K562 (cell line): ENCODE measurements at regions not wholly inside any gene's neighbourhood (a gene's known extent, or its start where the extent isn't known, plus 50 kb on each side); places are given as distances from the start of the nearest gene placed in this dataset.

Source experiments
- ATAC-seq: fragments of 200-7000 bp; cut with Tn5 transposase; 3 replicates; pipeline ENCODE4 v1.9.1; 2020; ENCODE audit warnings: moderate library complexity
- BruUV-seq: library from RNA; stranded (reverse); fragments of 400-500 nt; replicated peaks from 2 replicates; lab custom pipeline; 2021; lab: Mats Ljungman, UMichigan
- CTCF ChIA-PET: fragments of 300-600 bp; formaldehyde crosslinking; extraction: SDS; loops from one replicate; lab custom pipeline; 2021; ENCODE audit warnings: low intra/inter-chr PET ratio; lab: Yijun Ruan, JAX
- POLR2A ChIA-PET: fragments of 300-600, 350-650 bp; sonication (Branson Sonifier 250); formaldehyde crosslinking; extraction: SDS; loops from one replicate; lab custom pipeline; 2021; ENCODE audit warnings: antibody characterized with exemption, inconsistent platforms; lab: Yijun Ruan, JAX
- DNase-seq, 4 experiments: peaks; one replicate each; pipeline versions ENCODE4 v3.0.0 to v3.0.0-alpha.2; 2011 to 2018; ENCODE audit warnings: low spot score in 3 of 4, mixed read lengths in 3 of 4; ENCODE audit errors: extremely low read depth in 1 of 4
- FAIRE-seq: peaks from 2 replicates; lab custom pipeline; 2011; peaks lifted over from hg19 to GRCh38; lab: Jason Lieb, UNC
- H2AFZ ChIP-seq: 2 replicates; pipeline ENCODE4 v1.6.0; 2011; ENCODE audit warnings: low read depth, low read length, control low read depth, inconsistent platforms
- H3K27ac ChIP-seq: fragments of 200-600 bp; 3 replicates; pipeline ENCODE4 v1.8.0; 2011; ENCODE audit warnings: low read depth, mild to moderate bottlenecking, control low read depth, inconsistent platforms, low read length, moderate library complexity, mixed read lengths; ENCODE audit errors: extremely low read depth
- H3K27me3 ChIP-seq, 2 experiments: fragments of 300-600 bp in 1 of 2; 2 replicates in 1 of 2; 3 replicates in 1 of 2; pipeline versions ENCODE4 v1.6.0 to v1.8.0; 2011; ENCODE audit warnings: inconsistent platforms in 2 of 2, low read length in 2 of 2, mild to moderate bottlenecking in 1 of 2, mixed read lengths in 1 of 2, moderate library complexity in 1 of 2; ENCODE audit not compliant: control insufficient read depth in 2 of 2, insufficient read depth in 2 of 2
- H3K36me3 ChIP-seq: fragments of 300-600 bp; 3 replicates; pipeline ENCODE4 v1.8.0; 2011; ENCODE audit warnings: mild to moderate bottlenecking, low read length, inconsistent platforms; ENCODE audit not compliant: control insufficient read depth, insufficient read depth
- H3K4me1 ChIP-seq, 2 experiments: fragments of 200-600 bp in 1 of 2; replicated peaks in 1 of 2; 2 replicates in 1 of 2; 3 replicates in 1 of 2; pipeline versions ENCODE4 v1.5.1 to v1.8.0; 2011; ENCODE audit warnings: inconsistent platforms in 2 of 2, low read length in 2 of 2, mild to moderate bottlenecking in 1 of 2, mixed read lengths in 1 of 2, moderate library complexity in 1 of 2; ENCODE audit not compliant: control insufficient read depth in 2 of 2, insufficient read depth in 2 of 2
- H3K4me2 ChIP-seq: 2 replicates; pipeline ENCODE4 v1.6.1; 2011; ENCODE audit warnings: low read length, control low read depth, inconsistent platforms, mixed read lengths; ENCODE audit not compliant: insufficient read depth
- H3K4me3 ChIP-seq: fragments of 200-600 bp; sonication (generic), shearing (Covaris generic); 2 replicates; pipeline ENCODE4 v1.5.1; 2016; ENCODE audit warnings: control low read depth, inconsistent platforms
- H3K79me2 ChIP-seq: fragments of 200-600 bp; 3 replicates; pipeline ENCODE4 v1.8.0; 2011; ENCODE audit warnings: low read length, inconsistent platforms; ENCODE audit not compliant: control insufficient read depth, insufficient read depth
- H3K9ac ChIP-seq, 2 experiments: 2 replicates each; pipeline versions ENCODE4 v1.6.0 to v1.6.1; 2011; ENCODE audit warnings: low read depth in 2 of 2, low read length in 2 of 2, control low read depth in 1 of 2, inconsistent platforms in 1 of 2, mild to moderate bottlenecking in 1 of 2, mixed read lengths in 1 of 2; ENCODE audit not compliant: insufficient read depth in 1 of 2
- H3K9me1 ChIP-seq: one replicate; pipeline ENCODE4 v1.6.0; 2011; ENCODE audit warnings: inconsistent platforms, mild to moderate bottlenecking, low read length, moderate library complexity; ENCODE audit not compliant: control insufficient read depth, insufficient read depth
- H3K9me3 ChIP-seq: replicated peaks from 2 replicates; pipeline ENCODE4 v1.5.1; 2011; ENCODE audit warnings: low read depth, low read length, inconsistent platforms; ENCODE audit not compliant: control insufficient read depth, insufficient read depth
- H4K20me1 ChIP-seq: replicated peaks from 2 replicates; pipeline ENCODE4 v1.6.1; 2011; ENCODE audit warnings: low read length, inconsistent platforms, mixed read lengths; ENCODE audit not compliant: control insufficient read depth, insufficient read depth
- ESRRB ChIP-seq: fragments of 250-450 bp; sonication (Bioruptor Pico); IDR thresholded peaks from 2 replicates; pipeline ENCODE4 v1.5.0; 2020; ENCODE audit warnings: mild to moderate bottlenecking, moderate library complexity, borderline replicate concordance
- HNRNPK ChIP-seq: fragments of 200-400 bp; formaldehyde crosslinking; IDR thresholded peaks from one replicate; pipeline ENCODE4 v1.6.1; 2018; ENCODE audit warnings: mild to moderate bottlenecking, low read depth, low read length; ENCODE audit not compliant: poor library complexity, severe bottlenecking
- HOXB6 ChIP-seq: fragments of 250-450 bp; sonication (Bioruptor Pico); IDR thresholded peaks from 2 replicates; pipeline ENCODE4 v1.5.1; 2022; ENCODE audit warnings: mild to moderate bottlenecking, borderline replicate concordance
- MEF2D ChIP-seq: conservative IDR thresholded peaks from 2 replicates; pipeline ENCODE4 v1.6.1; 2016; ENCODE audit warnings: low read depth, missing genetic modification characterization, missing compliant biosample characterization
- MEIS2 ChIP-seq: fragments of 450-650 bp; IDR thresholded peaks from 2 replicates; pipeline ENCODE4 v1.6.1; 2014; ENCODE audit warnings: mild to moderate bottlenecking; ENCODE audit not compliant: partially characterized antibody
- NCOA4 ChIP-seq: fragments of 450-650 bp; IDR thresholded peaks from 2 replicates; pipeline ENCODE4 v1.6.1; 2018; ENCODE audit warnings: mild to moderate bottlenecking; ENCODE audit not compliant: partially characterized antibody
- NR0B1 ChIP-seq: fragments of 450-650 bp; IDR thresholded peaks from one replicate; pipeline ENCODE4 v1.6.1; 2018; ENCODE audit warnings: mild to moderate bottlenecking, moderate library complexity; ENCODE audit not compliant: partially characterized antibody
- NRF1 ChIP-seq, 2 experiments: fragments of 450-650 bp; IDR thresholded peaks in 1 of 2; conservative IDR thresholded peaks in 1 of 2; 2 replicates each; pipeline ENCODE4 v1.6.1; 2014; ENCODE audit warnings: mild to moderate bottlenecking in 2 of 2
- PATZ1 ChIP-seq: fragments of 250-450 bp; sonication (Bioruptor Pico); IDR thresholded peaks from 2 replicates; pipeline ENCODE4 v1.5.0; 2020; ENCODE audit warnings: mild to moderate bottlenecking, borderline replicate concordance
- PKNOX1 ChIP-seq: fragments of 450-650 bp; IDR thresholded peaks from 2 replicates; pipeline ENCODE4 v1.6.1; 2016
- SMARCA5 ChIP-seq: fragments of 450-650 bp; IDR thresholded peaks from 2 replicates; pipeline ENCODE4 v1.6.1; 2016
- SRSF9 ChIP-seq: fragments of 200-400 bp; formaldehyde crosslinking; IDR thresholded peaks from 2 replicates; pipeline ENCODE4 v1.6.1; 2017; ENCODE audit warnings: low read depth, low read length, borderline replicate concordance
- STAG1 ChIP-seq: sonication (generic); formaldehyde crosslinking; IDR thresholded peaks from 2 replicates; pipeline ENCODE4 v1.5.0; 2020; ENCODE audit warnings: missing genetic modification reagents, borderline replicate concordance
- TBL1XR1 ChIP-seq, 2 experiments: IDR thresholded peaks; 2 replicates each; pipeline ENCODE4 v1.6.1; 2012; ENCODE audit warnings: improper control_type of control experiment in 2 of 2, low read length in 2 of 2, mild to moderate bottlenecking in 1 of 2
- TEAD2 ChIP-seq: fragments of 450-650 bp; IDR thresholded peaks from 2 replicates; pipeline ENCODE4 v1.6.1; 2016; ENCODE audit warnings: missing genetic modification characterization, control low read depth, missing compliant biosample characterization
- ZBTB49 ChIP-seq: sonication (generic); formaldehyde crosslinking; IDR thresholded peaks from 2 replicates; pipeline ENCODE4 v1.8.0; 2022; ENCODE audit warnings: missing genetic modification reagents, mild to moderate bottlenecking, borderline replicate concordance
- ZNF324 ChIP-seq: fragments of 250-450 bp; sonication (Bioruptor Pico); IDR thresholded peaks from 2 replicates; pipeline ENCODE4 v1.4.0; 2020; ENCODE audit warnings: mild to moderate bottlenecking
- ZNF77 ChIP-seq: fragments of 250-450 bp; sonication (Bioruptor Pico); IDR thresholded peaks from 2 replicates; pipeline ENCODE4 v1.5.0; 2020
- WGBS: fragments of 100-300 bp; shearing (Covaris generic); methylation state at CpG from one replicate; pipeline ENCODE4 v1.1.6; 2016; ENCODE audit warnings: low coverage, mixed read lengths; ENCODE audit not compliant: insufficient coverage; ENCODE audit errors: missing lambda C conversion rate; 5-methylcytosine and 5-hydroxymethylcytosine counted together
- in situ Hi-C: fragments of 300-500 bp; cut with MboI; formaldehyde crosslinking; loops from 4 replicates; pipeline ENCODE4 v1.15.0; 2018; ENCODE audit warnings: inconsistent platforms, mixed read lengths
- intact Hi-C: fragments of 100-400 bp; cut with micrococcal nuclease; formaldehyde crosslinking; loops from 2 replicates; pipeline ENCODE4 v1.14.2; 2022

- Histone ChIP-seq H3K4me3 (no peak overlapping the region), H4K20me1 (no peaks in the 10 kb centered on the region), H3K9me1 (no peaks in the 10 kb centered on the region), H3K9me3 (no peaks in the 10 kb centered on the region), H3K9ac (no peak overlapping the region), H3K36me3 (no peaks in the 10 kb centered on the region), H3K79me2 (no peaks in the 10 kb centered on the region), H2AFZ (no peak overlapping the region), H3K4me1 (no peaks in the 10 kb centered on the region), H3K4me2 (no peak overlapping the region), H3K27ac (no peak overlapping the region), H3K27me3 (no peaks in the 10 kb centered on the region)
- ATAC-seq, result no peak
- FAIRE-seq, result no peak
- intact Hi-C loops (no loop called here), in situ Hi-C loops (no loop called here)
- ChIA-PET POLR2A (no interaction called here), CTCF (no interaction called here)
- WGBS, result 8% methylated on average over 1 of the region's 1 CpG
- no TSS peak for BruUV-seq
- no peak for DNase-seq
- TF ChIP-seq SRSF9 (no peak), TEAD2 (tag) (no peak), NCOA4 (no peak), MEF2D (tag) (no peak), ZNF324 (CRISPR knock-in tag) (no peak), TBL1XR1 (IDR thresholded peaks at IDR 0.05; ENCODE audit: low read length in 2 of 2) (no peak), SMARCA5 (no peak), ESRRB (CRISPR knock-in tag) (no peak), MEIS2 (no peak), HOXB6 (no peak), PKNOX1 (no peak), NR0B1 (no peak), NRF1 (conservative IDR thresholded peaks at IDR 0.05 in 1 of 2, IDR thresholded peaks at IDR 0.05 in 1 of 2) (no peak), HNRNPK (no peak), PATZ1 (no peak), ZNF77 (CRISPR knock-in tag) (no peak), STAG1 (CRISPR knock-in tag) (no peak), ZBTB49 (CRISPR knock-in tag) (no peak)
These were observed 434.3 kb upstream of the IMPG1 start for GRCh38 chr6:76506808-76507207.
